ENCODE measurements at regions not wholly inside any gene's neighbourhood (a gene's known extent, or its start where the extent isn't known, plus 50 kb on each side); places are given as distances from the start of the nearest gene placed in this dataset.

GRCh38 chr9:96113032-96113431 lies 188.9 kb downstream of the HSD17B3 start:
- H3K27me3 ChIP-seq (replicated peaks in 1 of 7) = no peaks in the 10 kb centered on the region
- DNase-seq = no peak
- no peaks in the 10 kb centered on the region for H3K9me3 ChIP-seq
- H3K27ac ChIP-seq = no peak overlapping the region
- H3K4me1 ChIP-seq = peaks cover 0 to 23% (median 9%) of the 10 kb centered on the region in 6 donors
- 80 to 89% (median 88%) methylated on average over 3 of the region's 3 CpGs for WGBS, 5 donors
- intact Hi-C loops (cut with DNase I; ENCODE audit: low total_unique reads) = no loop called here
- H3K4me3 ChIP-seq = no peak overlapping the region
- H3K36me3 ChIP-seq = no peaks in the 10 kb centered on the region
- TF ChIP-seq CTCF (IDR thresholded peaks at IDR 0.05 in 8 of 11, conservative IDR thresholded peaks at IDR 0.05 in 3 of 11) = no peak
- TF ChIP-seq POLR2AphosphoS5 (IDR thresholded peaks at IDR 0.05) = no peak
- TF ChIP-seq POLR2A (IDR thresholded peaks at IDR 0.05) = no peak

GRCh38 chr9:96109680-96110351 lies 192.2 kb downstream of the HSD17B3 start:
- no peak overlapping the region for H3K27ac ChIP-seq
- no peaks in the 10 kb centered on the region for H3K4me1 ChIP-seq
- intact Hi-C loops (cut with DNase I; ENCODE audit: low total_unique reads) = no loop called here
- no peaks in the 10 kb centered on the region for H3K36me3 ChIP-seq
- H3K27me3 ChIP-seq (replicated peaks in 1 of 7) = no peaks in the 10 kb centered on the region
- peaks cover 5 to 26% (median 19%) of the 10 kb centered on the region in 8 donors for H3K9me3 ChIP-seq
- DNase-seq = no peak
- H3K4me3 ChIP-seq = no peak overlapping the region
- TF ChIP-seq CTCF (IDR thresholded peaks at IDR 0.05 in 8 of 11, conservative IDR thresholded peaks at IDR 0.05 in 3 of 11) (no peak), POLR2AphosphoS5 (IDR thresholded peaks at IDR 0.05) (no peak), POLR2A (IDR thresholded peaks at IDR 0.05) (no peak)
- 69 to 80% (median 71%) methylated on average over 6 of the region's 6 CpGs for WGBS, 5 donors

- DNase-seq = no peak
- no peaks in the 10 kb centered on the region for H3K4me1 ChIP-seq
- H3K36me3 ChIP-seq = no peaks in the 10 kb centered on the region
- H3K27me3 ChIP-seq (replicated peaks in 1 of 7) = no peaks in the 10 kb centered on the region
- WGBS, 5 donors = 75 to 94% (median 82%) methylated on average over 8 of the region's 8 CpGs
- intact Hi-C loops (cut with DNase I; ENCODE audit: low total_unique reads) = no loop called here
- H3K9me3 ChIP-seq = peaks cover 5 to 35% (median 27%) of the 10 kb centered on the region in 8 donors
- no peak overlapping the region for H3K27ac ChIP-seq
- no peak overlapping the region for H3K4me3 ChIP-seq
- TF ChIP-seq POLR2A (IDR thresholded peaks at IDR 0.05) (no peak), POLR2AphosphoS5 (IDR thresholded peaks at IDR 0.05) (no peak), CTCF (IDR thresholded peaks at IDR 0.05 in 8 of 11, conservative IDR thresholded peaks at IDR 0.05 in 3 of 11) (no peak)
Observed at GRCh38 chr9:96108691-96109380, 193.1 kb downstream of the HSD17B3 start.

GRCh38 chr9:96107436-96107835 lies 194.5 kb downstream of the HSD17B3 start:
- no peak overlapping the region for H3K27ac ChIP-seq
- peaks cover 5 to 42% (median 28%) of the 10 kb centered on the region in 8 donors for H3K9me3 ChIP-seq
- no peak for DNase-seq
- 63 to 77% (median 72%) methylated on average over 2 of the region's 2 CpGs for WGBS, 5 donors
- no peaks in the 10 kb centered on the region for H3K4me1 ChIP-seq
- H3K27me3 ChIP-seq (replicated peaks in 1 of 7) = no peaks in the 10 kb centered on the region
- no peaks in the 10 kb centered on the region for H3K36me3 ChIP-seq
- H3K4me3 ChIP-seq = no peak overlapping the region
- TF ChIP-seq POLR2AphosphoS5 (IDR thresholded peaks at IDR 0.05) (no peak), CTCF (IDR thresholded peaks at IDR 0.05 in 8 of 11, conservative IDR thresholded peaks at IDR 0.05 in 3 of 11) (no peak), POLR2A (IDR thresholded peaks at IDR 0.05) (no peak)
- intact Hi-C loops (cut with DNase I; ENCODE audit: low total_unique reads) = no loop called here

Data from spleen (tissue), 11 donors.